Tongue (tissue), 1 donor: ENCODE measurements at regions not wholly inside any gene's neighbourhood (a gene's known extent, or its start where the extent isn't known, plus 50 kb on each side); places are given as distances from the start of the nearest gene placed in this dataset.

Experiments
- DNase-seq: peaks from one replicate; pipeline ENCODE4 v3.0.0-alpha.2; 2015

GRCh38 chr3:177513815-177514610 is 316.7 kb upstream of the TBL1XR1 start:
- peak; percentile 94 for DNase-seq

- DNase-seq = no peak
These were observed 317.6 kb upstream of the TBL1XR1 start for GRCh38 chr3:177514611-177515499.

GRCh38 chr3:177515786-177516157 is 318.5 kb upstream of the TBL1XR1 start:
- no peak for DNase-seq

- DNase-seq = peak; percentile 95
These were observed 319.1 kb upstream of the TBL1XR1 start for GRCh38 chr3:177516158-177517011.

- no peak for DNase-seq
These were observed 320.6 kb upstream of the TBL1XR1 start for GRCh38 chr3:177517906-177518305.

- DNase-seq = no peak
These were observed 322.3 kb upstream of the TBL1XR1 start for GRCh38 chr3:177519588-177519987.

GRCh38 chr3:177521305-177521704 is 324.0 kb upstream of the TBL1XR1 start:
- peak; percentile 67 for DNase-seq

- no peak for DNase-seq
These were observed 324.8 kb upstream of the TBL1XR1 start for GRCh38 chr3:177522051-177522450.

- DNase-seq = no peak
These were observed 325.9 kb upstream of the TBL1XR1 start for GRCh38 chr3:177523067-177523675.

- DNase-seq = no peak
These were observed 326.7 kb upstream of the TBL1XR1 start for GRCh38 chr3:177523872-177524438.

GRCh38 chr3:177524742-177525141 is 327.5 kb upstream of the TBL1XR1 start:
- DNase-seq = no peak

GRCh38 chr3:177525414-177525813 is 328.1 kb upstream of the TBL1XR1 start:
- no peak for DNase-seq

- no peak for DNase-seq
These were observed 328.9 kb upstream of the TBL1XR1 start for GRCh38 chr3:177525987-177526712.

GRCh38 chr3:177527182-177527581 is 329.9 kb upstream of the TBL1XR1 start:
- DNase-seq = no peak

- no peak for DNase-seq
These were observed 331.2 kb upstream of the TBL1XR1 start for GRCh38 chr3:177528306-177529070.

GRCh38 chr3:177529071-177529550 is 331.8 kb upstream of the TBL1XR1 start:
- no peak for DNase-seq

- DNase-seq = no peak
These were observed 332.5 kb upstream of the TBL1XR1 start for GRCh38 chr3:177529716-177530335.

- no peak for DNase-seq
These were observed 333.6 kb upstream of the TBL1XR1 start for GRCh38 chr3:177530908-177531307.

- no peak for DNase-seq
These were observed 339.6 kb upstream of the TBL1XR1 start for GRCh38 chr3:177536873-177537272.
